Loucy (cell line): ENCODE measurements at regions not wholly inside any gene's neighbourhood (a gene's known extent, or its start where the extent isn't known, plus 50 kb on each side); places are given as distances from the start of the nearest gene placed in this dataset.

Experiments used
- CTCF ChIP-seq: fragments of 200-600 bp; sonication (generic); conservative IDR thresholded peaks from 2 replicates; pipeline ENCODE4 v1.5.1; 2014; ENCODE audit warnings: mild to moderate bottlenecking, antibody characterized with exemption, low read length
- EZH2phosphoT487 ChIP-seq: fragments of 200-600 bp; IDR thresholded peaks from 2 replicates; pipeline ENCODE4 v1.6.1; 2018; ENCODE audit warnings: antibody characterized with exemption, mild to moderate bottlenecking, moderate library complexity, borderline replicate concordance

GRCh38 chr18:34600158-34600557 lies 109.9 kb upstream of the DTNA start:
- TF ChIP-seq CTCF (no peak), EZH2phosphoT487 (no peak)
